ENCODE measurements at regions not wholly inside any gene's neighbourhood (a gene's known extent, or its start where the extent isn't known, plus 50 kb on each side); places are given as distances from the start of the nearest gene placed in this dataset.

DNA sequence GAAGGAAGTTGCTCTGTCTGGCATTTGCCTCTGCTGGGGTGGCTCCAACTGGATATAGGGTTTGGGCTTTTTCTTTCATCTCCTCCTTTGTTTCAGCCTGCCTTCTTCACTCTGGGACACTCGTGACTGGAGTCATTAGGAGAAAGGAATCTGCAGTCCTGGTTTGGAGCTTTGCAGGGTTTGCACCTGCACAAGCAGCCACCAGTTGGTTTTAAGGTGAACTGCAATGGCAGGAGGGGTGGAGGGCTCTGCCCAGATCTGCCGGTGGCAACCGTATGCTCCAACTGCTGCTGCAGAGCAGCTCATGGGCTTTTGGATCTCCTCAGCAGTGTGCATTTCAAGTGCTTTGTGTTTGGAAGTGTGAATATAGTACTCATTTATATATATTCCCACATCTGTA is 131.3 kb upstream of the MGAT5 start:
- TF ChIP-seq, protein P1, sequence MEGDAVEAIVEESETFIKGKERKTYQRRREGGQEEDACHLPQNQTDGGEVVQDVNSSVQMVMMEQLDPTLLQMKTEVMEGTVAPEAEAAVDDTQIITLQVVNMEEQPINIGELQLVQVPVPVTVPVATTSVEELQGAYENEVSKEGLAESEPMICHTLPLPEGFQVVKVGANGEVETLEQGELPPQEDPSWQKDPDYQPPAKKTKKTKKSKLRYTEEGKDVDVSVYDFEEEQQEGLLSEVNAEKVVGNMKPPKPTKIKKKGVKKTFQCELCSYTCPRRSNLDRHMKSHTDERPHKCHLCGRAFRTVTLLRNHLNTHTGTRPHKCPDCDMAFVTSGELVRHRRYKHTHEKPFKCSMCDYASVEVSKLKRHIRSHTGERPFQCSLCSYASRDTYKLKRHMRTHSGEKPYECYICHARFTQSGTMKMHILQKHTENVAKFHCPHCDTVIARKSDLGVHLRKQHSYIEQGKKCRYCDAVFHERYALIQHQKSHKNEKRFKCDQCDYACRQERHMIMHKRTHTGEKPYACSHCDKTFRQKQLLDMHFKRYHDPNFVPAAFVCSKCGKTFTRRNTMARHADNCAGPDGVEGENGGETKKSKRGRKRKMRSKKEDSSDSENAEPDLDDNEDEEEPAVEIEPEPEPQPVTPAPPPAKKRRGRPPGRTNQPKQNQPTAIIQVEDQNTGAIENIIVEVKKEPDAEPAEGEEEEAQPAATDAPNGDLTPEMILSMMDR (conservative IDR thresholded peaks at IDR 0.05; ENCODE audit: low read length), result peak; percentile 52
- no peak for TF ChIP-seq EZH2phosphoT487 (IDR thresholded peaks at IDR 0.05; ENCODE audit: borderline replicate concordance, low read depth, low read length)
